ENCODE measurements at regions not wholly inside any gene's neighbourhood (a gene's known extent, or its start where the extent isn't known, plus 50 kb on each side); places are given as distances from the start of the nearest gene placed in this dataset.

GRCh38 chr1:87575528-87575927, 246.8 kb downstream of the LMO4 start:
- H3K4me3 ChIP-seq (replicated peaks in 1 of 4; ENCODE audit: control extremely low read depth in 1 of 4, insufficient read depth in 1 of 4, low read depth in 3 of 4, low read length in 4 of 4) = no peak overlapping the region

GRCh38 chr1:87578464-87578863, 249.8 kb downstream of the LMO4 start:
- no peaks in the 10 kb centered on the region for H3K4me1 ChIP-seq (ENCODE audit: control insufficient read depth, extremely low read depth, insufficient read depth, low read length)
- no peak overlapping the region for H3K27ac ChIP-seq (ENCODE audit: insufficient read depth, low read length)
- H3K4me2 ChIP-seq (ENCODE audit: extremely low read depth, insufficient read depth, low read length) = no peak overlapping the region
- H3K27me3 ChIP-seq (ENCODE audit: control insufficient read depth, insufficient read depth, low read length) = no peaks in the 10 kb centered on the region
- H4K20me1 ChIP-seq (ENCODE audit: control insufficient read depth, extremely low read depth, insufficient read depth, low read length) = no peaks in the 10 kb centered on the region
- H2AFZ ChIP-seq (ENCODE audit: low read length) = no peak overlapping the region
- H3K9ac ChIP-seq (ENCODE audit: insufficient read depth, low read length) = no peak overlapping the region
- H3K4me3 ChIP-seq (replicated peaks in 1 of 4; ENCODE audit: control extremely low read depth in 1 of 4, insufficient read depth in 1 of 4, low read depth in 3 of 4, low read length in 4 of 4) = no peak overlapping the region
- no peak for DNase-seq (ENCODE audit: low read depth in 2 of 2)
- TF ChIP-seq EZH2 (IDR thresholded peaks at IDR 0.05; ENCODE audit: low read length, missing control alignments) (no peak), CTCF (conservative IDR thresholded peaks at IDR 0.05 in 1 of 2, IDR thresholded peaks at IDR 0.05 in 1 of 2; ENCODE audit: low read depth in 1 of 2, low read length in 2 of 2) (no peak)
- H3K36me3 ChIP-seq (ENCODE audit: control insufficient read depth, insufficient read depth, low read length) = no peaks in the 10 kb centered on the region
- no peaks in the 10 kb centered on the region for H3K79me2 ChIP-seq (ENCODE audit: control insufficient read depth, insufficient read depth, low read length)
- H3K9me3 ChIP-seq (ENCODE audit: control insufficient read depth, insufficient read depth, low read depth, low read length) = no peaks in the 10 kb centered on the region

More at GRCh38 chr1:87575528-87575927, 246.8 kb downstream of the LMO4 start:
- Histone ChIP-seq H3K27me3 (ENCODE audit: control insufficient read depth, insufficient read depth, low read length) (no peaks in the 10 kb centered on the region), H4K20me1 (ENCODE audit: control insufficient read depth, extremely low read depth, insufficient read depth, low read length) (no peaks in the 10 kb centered on the region), H3K27ac (ENCODE audit: insufficient read depth, low read length) (no peak overlapping the region), H3K9ac (ENCODE audit: insufficient read depth, low read length) (no peak overlapping the region), H3K4me2 (ENCODE audit: extremely low read depth, insufficient read depth, low read length) (no peak overlapping the region), H3K36me3 (ENCODE audit: control insufficient read depth, insufficient read depth, low read length) (no peaks in the 10 kb centered on the region), H3K9me3 (ENCODE audit: control insufficient read depth, insufficient read depth, low read depth, low read length) (no peaks in the 10 kb centered on the region), H3K79me2 (ENCODE audit: control insufficient read depth, insufficient read depth, low read length) (no peaks in the 10 kb centered on the region), H3K4me1 (ENCODE audit: control insufficient read depth, extremely low read depth, insufficient read depth, low read length) (no peaks in the 10 kb centered on the region), H2AFZ (ENCODE audit: low read length) (no peak overlapping the region)
- DNase-seq (ENCODE audit: low read depth in 2 of 2) = peak in 1 of 2 donors; percentile 36
- TF ChIP-seq CTCF (conservative IDR thresholded peaks at IDR 0.05 in 1 of 2, IDR thresholded peaks at IDR 0.05 in 1 of 2; ENCODE audit: low read depth in 1 of 2, low read length in 2 of 2) = no peak
- no peak for TF ChIP-seq EZH2 (IDR thresholded peaks at IDR 0.05; ENCODE audit: low read length, missing control alignments)

GRCh38 chr1:87583459-87583858, 254.8 kb downstream of the LMO4 start:
- Histone ChIP-seq H3K9me3 (ENCODE audit: control insufficient read depth, insufficient read depth, low read depth, low read length) (no peaks in the 10 kb centered on the region), H3K27me3 (ENCODE audit: control insufficient read depth, insufficient read depth, low read length) (no peaks in the 10 kb centered on the region), H3K4me3 (replicated peaks in 1 of 4; ENCODE audit: control extremely low read depth in 1 of 4, insufficient read depth in 1 of 4, low read depth in 3 of 4, low read length in 4 of 4) (no peak overlapping the region), H3K79me2 (ENCODE audit: control insufficient read depth, insufficient read depth, low read length) (no peaks in the 10 kb centered on the region), H3K36me3 (ENCODE audit: control insufficient read depth, insufficient read depth, low read length) (no peaks in the 10 kb centered on the region), H3K27ac (ENCODE audit: insufficient read depth, low read length) (no peak overlapping the region), H2AFZ (ENCODE audit: low read length) (no peak overlapping the region), H4K20me1 (ENCODE audit: control insufficient read depth, extremely low read depth, insufficient read depth, low read length) (no peaks in the 10 kb centered on the region), H3K4me2 (ENCODE audit: extremely low read depth, insufficient read depth, low read length) (no peak overlapping the region), H3K4me1 (ENCODE audit: control insufficient read depth, extremely low read depth, insufficient read depth, low read length) (no peaks in the 10 kb centered on the region), H3K9ac (ENCODE audit: insufficient read depth, low read length) (no peak overlapping the region)
- no peak for DNase-seq (ENCODE audit: low read depth in 2 of 2)
- TF ChIP-seq EZH2 (IDR thresholded peaks at IDR 0.05; ENCODE audit: low read length, missing control alignments) (no peak), CTCF (conservative IDR thresholded peaks at IDR 0.05 in 1 of 2, IDR thresholded peaks at IDR 0.05 in 1 of 2; ENCODE audit: low read depth in 1 of 2, low read length in 2 of 2) (no peak)

All from fibroblast of lung (primary cell).